ENCODE measurements at regions not wholly inside any gene's neighbourhood (a gene's known extent, or its start where the extent isn't known, plus 50 kb on each side); places are given as distances from the start of the nearest gene placed in this dataset.
"Not testable (repeated sequence)": the region's sequence is repeated elsewhere in the genome, so short reads cannot be mapped to it uniquely, and the experiment has no call there.

DNA sequence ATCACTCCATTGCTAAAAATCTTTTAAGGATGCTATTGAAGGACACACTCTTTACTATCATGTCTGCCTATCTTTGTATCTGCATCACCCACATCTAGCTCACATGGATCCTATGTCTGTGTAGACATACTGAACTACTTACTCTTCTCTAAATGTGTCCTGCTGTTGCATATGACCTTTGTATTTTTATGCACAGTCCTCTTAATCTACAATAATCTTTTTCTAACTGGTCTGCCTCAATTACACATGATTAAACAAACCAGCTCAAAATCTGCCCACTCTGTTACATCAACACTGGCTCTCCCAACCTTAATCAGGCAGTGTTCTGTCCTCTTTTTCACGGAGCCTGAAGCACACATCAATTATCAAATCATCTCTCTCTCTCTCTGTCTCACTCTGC, 316.3 kb upstream of the MGAT4C start:
- TF ChIP-seq, protein P1, sequence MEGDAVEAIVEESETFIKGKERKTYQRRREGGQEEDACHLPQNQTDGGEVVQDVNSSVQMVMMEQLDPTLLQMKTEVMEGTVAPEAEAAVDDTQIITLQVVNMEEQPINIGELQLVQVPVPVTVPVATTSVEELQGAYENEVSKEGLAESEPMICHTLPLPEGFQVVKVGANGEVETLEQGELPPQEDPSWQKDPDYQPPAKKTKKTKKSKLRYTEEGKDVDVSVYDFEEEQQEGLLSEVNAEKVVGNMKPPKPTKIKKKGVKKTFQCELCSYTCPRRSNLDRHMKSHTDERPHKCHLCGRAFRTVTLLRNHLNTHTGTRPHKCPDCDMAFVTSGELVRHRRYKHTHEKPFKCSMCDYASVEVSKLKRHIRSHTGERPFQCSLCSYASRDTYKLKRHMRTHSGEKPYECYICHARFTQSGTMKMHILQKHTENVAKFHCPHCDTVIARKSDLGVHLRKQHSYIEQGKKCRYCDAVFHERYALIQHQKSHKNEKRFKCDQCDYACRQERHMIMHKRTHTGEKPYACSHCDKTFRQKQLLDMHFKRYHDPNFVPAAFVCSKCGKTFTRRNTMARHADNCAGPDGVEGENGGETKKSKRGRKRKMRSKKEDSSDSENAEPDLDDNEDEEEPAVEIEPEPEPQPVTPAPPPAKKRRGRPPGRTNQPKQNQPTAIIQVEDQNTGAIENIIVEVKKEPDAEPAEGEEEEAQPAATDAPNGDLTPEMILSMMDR (IDR thresholded peaks at IDR 0.05): no peak
- Mint-ChIP-seq H3K4me1 (ENCODE audit: low read depth) (no peaks in the 10 kb centered on the region), H3K36me3 (ENCODE audit: low read depth) (no peaks in the 10 kb centered on the region), H3K9me3 (peaks cover 11% of the 10 kb centered on the region), H3K27ac (no peak overlapping the region), H3K27me3 (ENCODE audit: insufficient read depth) (no peaks in the 10 kb centered on the region), H3K4me3 (no peak overlapping the region)
- no peak for DNase-seq

DNA sequence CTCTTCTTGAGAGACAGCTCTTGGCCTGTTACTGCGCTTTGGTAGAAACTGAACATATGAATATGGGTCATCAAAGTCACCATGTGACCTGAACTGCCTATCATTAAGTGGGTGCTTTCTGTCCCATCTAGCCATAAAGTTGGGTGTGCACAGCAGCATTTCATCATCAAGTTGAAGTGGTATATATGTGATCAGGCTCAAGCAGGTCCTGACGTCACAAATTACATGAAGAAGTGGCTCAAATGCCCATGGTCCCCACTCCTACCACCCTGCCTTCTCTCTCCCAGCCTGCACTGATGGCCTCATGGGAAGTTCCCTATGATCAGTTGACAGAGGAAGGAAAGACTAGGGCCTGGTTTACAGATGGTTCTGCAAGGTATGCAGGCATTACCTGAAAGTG, 308.8 kb upstream of the MGAT4C start:
- Mint-ChIP-seq H3K27me3 (ENCODE audit: insufficient read depth) (no peaks in the 10 kb centered on the region), H3K9me3 (peaks cover 26% of the 10 kb centered on the region), H3K4me1 (ENCODE audit: low read depth) (no peaks in the 10 kb centered on the region), H3K27ac (no peak overlapping the region), H3K36me3 (ENCODE audit: low read depth) (no peaks in the 10 kb centered on the region), H3K4me3 (no peak overlapping the region)
- TF ChIP-seq, protein P1 (IDR thresholded peaks at IDR 0.05): no peak
- DNase-seq: no peak

DNA sequence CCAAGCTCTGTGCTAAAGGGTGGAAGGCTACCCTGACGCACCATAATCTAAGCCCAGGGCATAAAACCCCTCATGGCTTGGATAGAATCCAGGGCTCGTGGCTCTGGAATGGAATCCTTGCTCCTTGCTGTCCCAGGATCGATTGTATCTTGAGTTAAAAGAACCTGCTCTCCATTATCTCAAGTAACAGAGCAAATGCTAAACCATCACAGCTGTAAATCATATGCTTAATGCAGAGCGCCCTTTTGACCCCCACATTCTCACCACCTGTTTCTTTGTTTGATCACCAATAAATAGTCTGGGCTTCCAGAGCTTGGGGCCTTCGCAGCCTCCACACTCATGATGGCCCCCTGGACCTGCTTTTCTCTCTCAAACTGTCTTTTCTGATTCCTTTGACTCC, 299.3 kb upstream of the MGAT4C start:
- H3K4me3 Mint-ChIP-seq; H3K27me3 Mint-ChIP-seq (ENCODE audit: insufficient read depth); H3K36me3 Mint-ChIP-seq (ENCODE audit: low read depth); H3K27ac Mint-ChIP-seq; H3K4me1 Mint-ChIP-seq (ENCODE audit: low read depth); DNase-seq: not testable (repeated sequence)
- peaks cover 22% of the 10 kb centered on the region for H3K9me3 Mint-ChIP-seq

DNA sequence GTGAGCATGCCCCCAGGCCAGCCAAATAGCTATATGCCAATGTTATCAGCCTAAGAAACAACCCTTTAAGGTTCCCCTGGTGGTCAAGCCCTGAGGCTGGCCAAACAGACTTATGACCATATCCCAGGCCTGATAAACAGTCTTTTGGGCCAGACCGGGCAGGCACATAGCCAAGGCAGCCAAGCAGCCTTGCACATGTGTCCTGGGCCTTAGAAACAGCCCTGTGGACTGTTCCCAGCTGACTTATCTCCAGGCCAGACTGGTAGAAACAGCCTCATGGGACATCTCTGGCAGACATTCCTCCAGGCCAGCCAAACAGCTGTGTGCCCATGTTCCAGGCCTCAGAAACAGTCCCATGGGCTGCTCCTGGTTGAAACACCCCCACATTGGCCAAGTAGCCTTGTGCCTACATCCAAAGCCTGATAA, 295.0 kb upstream of the MGAT4C start:
- no peak for DNase-seq
- no peaks in the 10 kb centered on the region for H3K4me1 Mint-ChIP-seq (ENCODE audit: low read depth)

DNA sequence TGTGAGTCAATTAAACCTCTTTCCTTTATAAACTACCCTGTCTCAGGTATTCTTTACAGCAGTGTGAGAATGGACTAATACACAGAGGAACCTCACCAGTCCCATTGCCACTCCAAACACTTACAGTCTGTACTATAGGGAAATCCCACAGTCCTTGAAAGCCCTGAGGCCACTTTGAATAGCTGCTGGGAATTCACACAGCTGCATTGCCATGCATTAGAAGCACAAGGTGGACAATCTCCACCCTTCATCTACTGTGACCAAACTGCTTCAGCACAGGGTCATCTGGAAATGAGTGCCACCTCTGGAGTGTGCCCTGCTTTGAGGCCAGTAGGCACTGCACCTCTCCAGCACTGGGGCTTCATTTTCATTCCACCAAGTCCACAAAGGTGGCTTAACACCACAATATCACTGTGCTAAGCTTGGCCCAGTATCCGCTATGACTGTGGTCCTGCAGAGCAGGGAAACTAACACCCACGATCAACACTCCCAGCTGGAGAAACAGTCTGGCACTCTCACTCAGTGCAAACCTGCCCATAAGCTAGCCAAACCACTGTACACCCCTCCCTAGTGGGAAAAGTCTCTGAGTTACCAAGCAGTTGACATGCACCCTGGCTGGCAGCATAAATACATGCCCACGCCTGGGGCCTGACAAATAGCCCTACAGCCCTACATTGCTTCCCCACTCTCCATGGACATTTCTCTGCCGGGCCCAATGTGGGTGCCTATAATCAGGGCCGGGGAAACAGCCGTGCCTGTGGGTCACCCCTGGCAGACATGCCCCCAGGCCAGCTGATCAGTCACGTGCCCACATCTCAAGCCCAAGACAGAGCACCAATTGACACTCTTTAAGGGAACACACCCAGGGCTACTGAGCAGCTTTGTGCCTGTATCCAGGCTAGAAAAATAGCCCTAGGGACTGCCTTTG, 294.3 kb upstream of the MGAT4C start:
- H3K9me3 Mint-ChIP-seq: peaks cover 21% of the 10 kb centered on the region
- H3K4me1 Mint-ChIP-seq (ENCODE audit: low read depth): no peaks in the 10 kb centered on the region
- H3K27ac Mint-ChIP-seq: no peak overlapping the region
- no peaks in the 10 kb centered on the region for H3K27me3 Mint-ChIP-seq (ENCODE audit: insufficient read depth)
- no peak for DNase-seq
- no peak overlapping the region for H3K4me3 Mint-ChIP-seq
- TF ChIP-seq, protein P1 (IDR thresholded peaks at IDR 0.05): no peak
- no peaks in the 10 kb centered on the region for H3K36me3 Mint-ChIP-seq (ENCODE audit: low read depth)

More for the DNA sequence above, 295.0 kb upstream of the MGAT4C start:
- TF ChIP-seq, protein P1 (IDR thresholded peaks at IDR 0.05): no peak
- Mint-ChIP-seq H3K9me3 (peaks cover 25% of the 10 kb centered on the region), H3K27ac (no peak overlapping the region), H3K36me3 (ENCODE audit: low read depth) (no peaks in the 10 kb centered on the region), H3K27me3 (ENCODE audit: insufficient read depth) (no peaks in the 10 kb centered on the region), H3K4me3 (no peak overlapping the region)

DNA sequence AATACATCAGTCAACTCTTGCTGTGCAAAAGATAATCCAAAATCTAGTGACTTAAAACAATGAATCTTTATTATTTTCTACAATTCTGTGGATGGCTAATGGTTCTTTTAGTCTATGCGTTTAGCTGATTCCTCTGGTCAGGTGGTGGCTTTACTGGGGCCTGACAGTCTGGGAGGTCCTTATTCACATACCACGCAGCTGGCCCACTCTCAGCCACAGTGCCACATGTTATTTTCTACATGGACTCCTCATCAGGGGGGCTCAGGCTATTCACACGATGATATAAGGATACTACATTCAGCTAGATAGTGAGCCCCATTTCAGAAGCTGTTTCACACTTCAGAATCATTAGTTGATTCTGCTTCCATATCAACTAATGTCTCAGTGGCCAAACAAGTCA, 287.5 kb upstream of the MGAT4C start:
- TF ChIP-seq, protein P1 (IDR thresholded peaks at IDR 0.05): no peak
- Mint-ChIP-seq H3K4me1 (ENCODE audit: low read depth) (no peaks in the 10 kb centered on the region), H3K36me3 (ENCODE audit: low read depth) (no peaks in the 10 kb centered on the region), H3K9me3 (peaks cover 7% of the 10 kb centered on the region), H3K27me3 (ENCODE audit: insufficient read depth) (no peaks in the 10 kb centered on the region), H3K27ac (no peak overlapping the region), H3K4me3 (no peak overlapping the region)
- DNase-seq: no peak
